ENCODE measurements at regions not wholly inside any gene's neighbourhood (a gene's known extent, or its start where the extent isn't known, plus 50 kb on each side); places are given as distances from the start of the nearest gene placed in this dataset.

GRCh38 chr17:70606086-70606485, 436.8 kb downstream of the KCNJ2 start:
- no peak overlapping the region for H3K4me3 ChIP-seq (ENCODE audit: low read depth, low read length)
- in situ Hi-C loops (cut with HindIII; ENCODE audit: low sequenced_read_pairs): loop anchor here (10.0 kb wide), 1 partner anchor 1071 kb away; no protein-coding TSS in a partner anchor
- no peak for DNase-seq (ENCODE audit: low read depth)
- TF ChIP-seq, protein P1, sequence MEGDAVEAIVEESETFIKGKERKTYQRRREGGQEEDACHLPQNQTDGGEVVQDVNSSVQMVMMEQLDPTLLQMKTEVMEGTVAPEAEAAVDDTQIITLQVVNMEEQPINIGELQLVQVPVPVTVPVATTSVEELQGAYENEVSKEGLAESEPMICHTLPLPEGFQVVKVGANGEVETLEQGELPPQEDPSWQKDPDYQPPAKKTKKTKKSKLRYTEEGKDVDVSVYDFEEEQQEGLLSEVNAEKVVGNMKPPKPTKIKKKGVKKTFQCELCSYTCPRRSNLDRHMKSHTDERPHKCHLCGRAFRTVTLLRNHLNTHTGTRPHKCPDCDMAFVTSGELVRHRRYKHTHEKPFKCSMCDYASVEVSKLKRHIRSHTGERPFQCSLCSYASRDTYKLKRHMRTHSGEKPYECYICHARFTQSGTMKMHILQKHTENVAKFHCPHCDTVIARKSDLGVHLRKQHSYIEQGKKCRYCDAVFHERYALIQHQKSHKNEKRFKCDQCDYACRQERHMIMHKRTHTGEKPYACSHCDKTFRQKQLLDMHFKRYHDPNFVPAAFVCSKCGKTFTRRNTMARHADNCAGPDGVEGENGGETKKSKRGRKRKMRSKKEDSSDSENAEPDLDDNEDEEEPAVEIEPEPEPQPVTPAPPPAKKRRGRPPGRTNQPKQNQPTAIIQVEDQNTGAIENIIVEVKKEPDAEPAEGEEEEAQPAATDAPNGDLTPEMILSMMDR (IDR thresholded peaks at IDR 0.05; ENCODE audit: low read depth, low read length, missing control alignments): no peak

DNA sequence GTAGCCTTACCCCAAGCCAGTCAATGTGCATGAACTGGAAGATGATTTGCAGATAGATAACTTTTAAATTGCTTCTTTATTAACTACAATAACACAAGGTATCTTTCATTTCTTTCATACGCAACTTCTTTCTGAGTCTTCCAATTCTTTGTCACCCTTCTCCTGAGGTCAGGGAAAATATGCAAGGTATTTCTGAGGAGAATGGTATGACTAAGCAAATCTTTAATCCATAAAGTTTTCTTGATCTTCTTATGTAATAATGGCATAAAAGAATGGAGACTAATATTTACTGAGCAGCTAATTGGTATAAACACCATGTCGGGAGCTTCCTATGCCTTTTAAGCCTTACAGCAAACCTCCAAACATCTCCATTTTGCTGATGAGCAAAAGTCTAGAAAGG, 438.9 kb downstream of the KCNJ2 start:
- no peak overlapping the region for H3K4me3 ChIP-seq (ENCODE audit: low read depth, low read length)
- DNase-seq (ENCODE audit: low read depth): no peak
- TF ChIP-seq, protein P1 (IDR thresholded peaks at IDR 0.05; ENCODE audit: low read depth, low read length, missing control alignments): no peak
- in situ Hi-C loops (cut with HindIII; ENCODE audit: low sequenced_read_pairs): loop anchor here (10.0 kb wide), 1 partner anchor 1073 kb away; no protein-coding TSS in a partner anchor

GRCh38 chr17:70608957-70609356, 439.6 kb downstream of the KCNJ2 start:
- in situ Hi-C loops (cut with HindIII; ENCODE audit: low sequenced_read_pairs): loop anchor here (10.0 kb wide), 1 partner anchor 1074 kb away; no protein-coding TSS in a partner anchor
- TF ChIP-seq, protein P1 (IDR thresholded peaks at IDR 0.05; ENCODE audit: low read depth, low read length, missing control alignments): no peak
- no peak for DNase-seq (ENCODE audit: low read depth)
- no peak overlapping the region for H3K4me3 ChIP-seq (ENCODE audit: low read depth, low read length)

- in situ Hi-C loops (cut with HindIII; ENCODE audit: low sequenced_read_pairs): loop anchor here (10.0 kb wide), 1 partner anchor 1075 kb away; no protein-coding TSS in a partner anchor
- no peak overlapping the region for H3K4me3 ChIP-seq (ENCODE audit: low read depth, low read length)
- DNase-seq (ENCODE audit: low read depth): no peak
- TF ChIP-seq, protein P1 (IDR thresholded peaks at IDR 0.05; ENCODE audit: low read depth, low read length, missing control alignments): no peak
Observed at GRCh38 chr17:70609566-70609965, 440.2 kb downstream of the KCNJ2 start.

DNA sequence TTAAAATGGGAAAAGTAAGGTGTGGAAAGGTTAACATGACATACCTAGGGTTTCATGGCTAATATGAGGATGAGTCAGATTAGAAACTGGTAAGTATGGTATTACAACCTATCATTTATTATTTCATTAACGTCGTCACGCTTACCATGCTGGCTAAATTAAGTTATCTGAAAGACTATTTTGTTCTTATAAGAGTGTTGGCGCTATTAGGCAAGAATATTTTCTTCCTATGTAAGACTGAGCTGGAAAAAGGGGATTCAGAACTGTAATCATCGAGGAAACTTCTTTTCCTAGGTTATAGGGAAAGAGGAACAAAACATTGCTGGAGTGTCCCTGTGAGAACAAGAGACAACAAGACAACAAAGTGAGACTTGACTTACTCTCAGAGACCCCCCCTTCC, 440.8 kb downstream of the KCNJ2 start:
- in situ Hi-C loops (cut with HindIII; ENCODE audit: low sequenced_read_pairs): no loop called here
- DNase-seq (ENCODE audit: low read depth): no peak
- H3K4me3 ChIP-seq (ENCODE audit: low read depth, low read length): no peak overlapping the region
- TF ChIP-seq, protein P1 (IDR thresholded peaks at IDR 0.05; ENCODE audit: low read depth, low read length, missing control alignments): no peak

GRCh38 chr17:70613681-70614080, 444.3 kb downstream of the KCNJ2 start:
- DNase-seq (ENCODE audit: low read depth): no peak
- H3K4me3 ChIP-seq (ENCODE audit: low read depth, low read length): no peak overlapping the region
- in situ Hi-C loops (cut with HindIII; ENCODE audit: low sequenced_read_pairs): no loop called here
- TF ChIP-seq, protein P1 (IDR thresholded peaks at IDR 0.05; ENCODE audit: low read depth, low read length, missing control alignments): no peak

All from astrocyte of the cerebellum (primary cell).